H9 (cell line): ENCODE measurements at regions not wholly inside any gene's neighbourhood (a gene's known extent, or its start where the extent isn't known, plus 50 kb on each side); places are given as distances from the start of the nearest gene placed in this dataset.

Experiments
- DNase-seq: peaks from one replicate; pipeline ENCODE4 v3.0.0-alpha.2; 2017
- H2AFZ ChIP-seq: one replicate; pipeline ENCODE4 v1.6.1; 2013; ENCODE audit warnings: mild to moderate bottlenecking, low read length, control low read depth, moderate library complexity
- H2AK5ac ChIP-seq: 2 replicates; pipeline ENCODE4 v1.6.1; 2013; ENCODE audit warnings: low read length, control low read depth, mixed read lengths; ENCODE audit not compliant: insufficient read length
- H2BK120ac ChIP-seq: one replicate; pipeline ENCODE4 v1.6.1; 2013; ENCODE audit warnings: low read depth, mild to moderate bottlenecking, low read length, control low read depth, inconsistent platforms; ENCODE audit not compliant: poor library complexity, severe bottlenecking
- H2BK12ac ChIP-seq: 2 replicates; pipeline ENCODE4 v1.6.1; 2013; ENCODE audit warnings: low read length, control low read depth, mixed read lengths, low read depth; ENCODE audit not compliant: insufficient read length
- H2BK15ac ChIP-seq: 2 replicates; pipeline ENCODE4 v1.6.1; 2013; ENCODE audit warnings: low read depth, low read length, control low read depth
- H2BK20ac ChIP-seq: one replicate; pipeline ENCODE4 v1.6.1; 2013; ENCODE audit warnings: low read depth, mild to moderate bottlenecking, low read length, control low read depth, inconsistent platforms; ENCODE audit not compliant: poor library complexity, severe bottlenecking
- H2BK5ac ChIP-seq: 2 replicates; pipeline ENCODE4 v1.6.1; 2013; ENCODE audit warnings: low read length, control low read depth, mixed read lengths; ENCODE audit not compliant: insufficient read length
- H3K14ac ChIP-seq: 2 replicates; pipeline ENCODE4 v1.6.1; 2013; ENCODE audit warnings: low read length, control low read depth; ENCODE audit not compliant: insufficient read depth
- H3K18ac ChIP-seq: 2 replicates; pipeline ENCODE4 v1.6.1; 2013; ENCODE audit warnings: low read depth, mild to moderate bottlenecking, mixed read lengths, low read length, control low read depth; ENCODE audit not compliant: insufficient read length
- H3K23ac ChIP-seq: 2 replicates; pipeline ENCODE4 v1.6.1; 2013; ENCODE audit warnings: low read length, control low read depth, mixed read lengths, low read depth; ENCODE audit not compliant: insufficient read length
- H3K23me2 ChIP-seq: 2 replicates; pipeline ENCODE4 v1.6.1; 2013; ENCODE audit warnings: low read depth, mild to moderate bottlenecking, mixed read lengths, low read length, control low read depth; ENCODE audit not compliant: insufficient read length, poor library complexity, severe bottlenecking
- H3K27ac ChIP-seq: 2 replicates; pipeline ENCODE4 v1.5.1; 2013; ENCODE audit warnings: low read length, control low read depth, mixed read lengths, low read depth; ENCODE audit not compliant: insufficient read length
- H3K27me3 ChIP-seq: 2 replicates; pipeline ENCODE4 v1.6.1; 2013; ENCODE audit warnings: low read length, control low read depth, inconsistent platforms; ENCODE audit not compliant: insufficient read depth
- H3K4ac ChIP-seq: 2 replicates; pipeline ENCODE4 v1.6.1; 2013; ENCODE audit warnings: low read depth, mild to moderate bottlenecking, control low read depth, inconsistent platforms, low read length, moderate library complexity
- H3K4me1 ChIP-seq: 2 replicates; pipeline ENCODE4 v1.6.1; 2013; ENCODE audit warnings: low read length, control low read depth, inconsistent platforms; ENCODE audit not compliant: insufficient read depth
- H3K4me2 ChIP-seq: 2 replicates; pipeline ENCODE4 v1.6.1; 2013; ENCODE audit warnings: low read length, control low read depth, mixed read lengths; ENCODE audit not compliant: insufficient read length, insufficient read depth
- H3K56ac ChIP-seq: 2 replicates; pipeline ENCODE4 v1.6.1; 2013; ENCODE audit warnings: low read depth, mild to moderate bottlenecking, mixed read lengths, low read length, control low read depth; ENCODE audit not compliant: insufficient read length
- H3K79me1 ChIP-seq: 2 replicates; pipeline ENCODE4 v1.6.1; 2013; ENCODE audit warnings: low read depth, mild to moderate bottlenecking, moderate library complexity, low read length, control low read depth, inconsistent platforms; ENCODE audit not compliant: insufficient read depth, poor library complexity, severe bottlenecking
- H3K79me2 ChIP-seq: 2 replicates; pipeline ENCODE4 v1.6.1; 2013; ENCODE audit warnings: low read length, control low read depth, inconsistent platforms; ENCODE audit not compliant: insufficient read depth
- H3K9ac ChIP-seq: 2 replicates; pipeline ENCODE4 v1.6.1; 2013; ENCODE audit warnings: low read length, control low read depth, mixed read lengths; ENCODE audit not compliant: insufficient read length; ENCODE audit errors: extremely low read depth
- H3K9me3 ChIP-seq: one replicate; pipeline ENCODE4 v1.6.1; 2013; ENCODE audit warnings: low read depth, low read length, inconsistent platforms; ENCODE audit not compliant: control insufficient read depth
- H3T11ph ChIP-seq: one replicate; pipeline ENCODE4 v1.6.1; 2013; ENCODE audit warnings: mild to moderate bottlenecking, low read length, control low read depth, inconsistent platforms
- H4K20me1 ChIP-seq: one replicate; pipeline ENCODE4 v1.6.1; 2013; ENCODE audit not compliant: control insufficient read depth, insufficient read length, insufficient read depth
- H4K5ac ChIP-seq: 2 replicates; pipeline ENCODE4 v1.6.1; 2013; ENCODE audit warnings: low read depth, mild to moderate bottlenecking, mixed read lengths, low read length, control low read depth; ENCODE audit not compliant: insufficient read length
- H4K8ac ChIP-seq: replicated peaks from 2 replicates; pipeline ENCODE4 v1.6.1; 2013; ENCODE audit warnings: low read length, control low read depth, mixed read lengths, low read depth; ENCODE audit not compliant: insufficient read length
- H4K91ac ChIP-seq: 2 replicates; pipeline ENCODE4 v1.6.1; 2013; ENCODE audit warnings: low read depth, mild to moderate bottlenecking, moderate library complexity, mixed read lengths, low read length, control low read depth; ENCODE audit not compliant: insufficient read length
- H3K27ac Mint-ChIP-seq, 3 experiments: 2 replicates in 2 of 3; 3 replicates in 1 of 3; pipeline ENCODE4 v1.8.0; 2020 to 2021; ENCODE audit warnings: mixed read lengths in 3 of 3, mild to moderate bottlenecking in 1 of 3, moderate library complexity in 1 of 3
- H3K27me3 Mint-ChIP-seq: 2 replicates; pipeline ENCODE4 v1.8.0; 2021; ENCODE audit warnings: low read depth, mild to moderate bottlenecking, moderate library complexity, mixed read lengths
- H3K36me3 Mint-ChIP-seq, 3 experiments: 2 replicates in 2 of 3; 3 replicates in 1 of 3; pipeline ENCODE4 v1.8.0; 2020 to 2021; ENCODE audit warnings: low read depth in 3 of 3, mixed read lengths in 3 of 3; ENCODE audit not compliant: insufficient read depth in 1 of 3
- H3K4me1 Mint-ChIP-seq, 2 experiments: 2 replicates each; pipeline ENCODE4 v1.8.0; 2020; ENCODE audit warnings: mixed read lengths in 2 of 2
- H3K4me3 Mint-ChIP-seq, 2 experiments: 2 replicates in 1 of 2; 3 replicates in 1 of 2; pipeline ENCODE4 v1.8.0; 2020 to 2021; ENCODE audit warnings: mild to moderate bottlenecking in 2 of 2, mixed read lengths in 2 of 2, moderate library complexity in 1 of 2
- H3K9me3 Mint-ChIP-seq, 2 experiments: 2 replicates in 1 of 2; 3 replicates in 1 of 2; pipeline ENCODE4 v1.8.0; 2020; ENCODE audit warnings: mild to moderate bottlenecking in 2 of 2, mixed read lengths in 2 of 2, moderate library complexity in 1 of 2
- WGBS: extraction: QIAGEN DNeasy Blood & Tissue Kit; methylation state at CpG from one replicate; pipeline ENCODE4 v1.1.7; 2013; ENCODE audit warnings: missing lambda C conversion rate, low lambda C conversion rate, mixed read lengths; ENCODE audit not compliant: insufficient read length; ENCODE audit errors: extremely low coverage; 5-methylcytosine and 5-hydroxymethylcytosine counted together
- TF ChIP-seq, protein P1 (sequence below): fragments of 200-600 bp; sonication (generic); conservative IDR thresholded peaks from 3 replicates; pipeline ENCODE4 v1.8.0; 2021; ENCODE audit warnings: antibody characterized with exemption, mild to moderate bottlenecking

DNA sequence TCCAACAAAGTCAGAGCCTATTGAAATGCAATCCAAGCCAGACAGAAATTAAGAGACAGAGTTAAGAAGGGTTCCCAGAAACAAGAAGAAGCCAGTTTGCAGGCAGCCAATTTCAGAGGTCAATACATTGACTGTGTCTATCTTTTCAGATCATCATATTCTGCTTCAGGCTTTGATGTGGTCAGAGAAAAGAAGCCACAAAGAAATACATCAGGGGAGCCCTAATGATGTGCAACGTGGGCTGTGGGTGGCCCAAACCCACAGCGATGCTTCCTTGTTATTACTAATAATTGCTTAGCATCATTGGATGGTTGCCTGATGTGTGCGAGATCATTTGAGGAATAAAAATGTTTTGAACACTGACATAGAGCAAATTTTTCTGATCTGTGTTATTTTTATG is 99.0 kb upstream of the DUSP21 start:
- no peak overlapping the region for H2BK20ac ChIP-seq
- H4K91ac ChIP-seq: no peak overlapping the region
- no peaks in the 10 kb centered on the region for H3K27me3 ChIP-seq
- H3K36me3 Mint-ChIP-seq: no peaks in the 10 kb centered on the region; a peak in 1 of 7 replicates
- H3K9ac ChIP-seq: no peak overlapping the region
- no peak overlapping the region for H3K27ac Mint-ChIP-seq
- no peaks in the 10 kb centered on the region for H3K79me2 ChIP-seq
- no peak overlapping the region for H3K4ac ChIP-seq
- no peaks in the 10 kb centered on the region for H3K27me3 Mint-ChIP-seq
- no peak overlapping the region for H3K27ac ChIP-seq
- H3K4me3 Mint-ChIP-seq: no peak overlapping the region
- peaks cover 0 to 2% of the 10 kb centered on the region in 2 experiments; a peak in 2 of 4 replicates for H3K4me1 Mint-ChIP-seq
- H3K56ac ChIP-seq: no peak overlapping the region
- no peak for DNase-seq
- no peaks in the 10 kb centered on the region for H3K4me1 ChIP-seq
- no peak overlapping the region for H3K14ac ChIP-seq
- no peak overlapping the region for H2AK5ac ChIP-seq
- no peaks in the 10 kb centered on the region for H3K23me2 ChIP-seq
- TF ChIP-seq, protein P1, sequence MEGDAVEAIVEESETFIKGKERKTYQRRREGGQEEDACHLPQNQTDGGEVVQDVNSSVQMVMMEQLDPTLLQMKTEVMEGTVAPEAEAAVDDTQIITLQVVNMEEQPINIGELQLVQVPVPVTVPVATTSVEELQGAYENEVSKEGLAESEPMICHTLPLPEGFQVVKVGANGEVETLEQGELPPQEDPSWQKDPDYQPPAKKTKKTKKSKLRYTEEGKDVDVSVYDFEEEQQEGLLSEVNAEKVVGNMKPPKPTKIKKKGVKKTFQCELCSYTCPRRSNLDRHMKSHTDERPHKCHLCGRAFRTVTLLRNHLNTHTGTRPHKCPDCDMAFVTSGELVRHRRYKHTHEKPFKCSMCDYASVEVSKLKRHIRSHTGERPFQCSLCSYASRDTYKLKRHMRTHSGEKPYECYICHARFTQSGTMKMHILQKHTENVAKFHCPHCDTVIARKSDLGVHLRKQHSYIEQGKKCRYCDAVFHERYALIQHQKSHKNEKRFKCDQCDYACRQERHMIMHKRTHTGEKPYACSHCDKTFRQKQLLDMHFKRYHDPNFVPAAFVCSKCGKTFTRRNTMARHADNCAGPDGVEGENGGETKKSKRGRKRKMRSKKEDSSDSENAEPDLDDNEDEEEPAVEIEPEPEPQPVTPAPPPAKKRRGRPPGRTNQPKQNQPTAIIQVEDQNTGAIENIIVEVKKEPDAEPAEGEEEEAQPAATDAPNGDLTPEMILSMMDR: no peak
- peaks cover 6% of the 10 kb centered on the region for H3K9me3 ChIP-seq
- no peak overlapping the region for H2BK15ac ChIP-seq
- H4K8ac ChIP-seq: no peak overlapping the region
- no CpG with 5 or more reads among the region's 3 CpGs for WGBS
- H2BK12ac ChIP-seq: no peak overlapping the region
- no peak overlapping the region for H3K23ac ChIP-seq
- H4K20me1 ChIP-seq: no peaks in the 10 kb centered on the region
- H2BK5ac ChIP-seq: no peak overlapping the region
- H2BK120ac ChIP-seq: no peak overlapping the region
- no peak overlapping the region for H2AFZ ChIP-seq
- H3K4me2 ChIP-seq: no peak overlapping the region
- H3K18ac ChIP-seq: no peak overlapping the region
- no peak overlapping the region for H4K5ac ChIP-seq
- H3K79me1 ChIP-seq: no peaks in the 10 kb centered on the region
- H3T11ph ChIP-seq: no peak overlapping the region
- H3K9me3 Mint-ChIP-seq: peaks cover 47 to 57% of the 10 kb centered on the region in 2 experiments
